ENCODE measurements at regions not wholly inside any gene's neighbourhood (a gene's known extent, or its start where the extent isn't known, plus 50 kb on each side); places are given as distances from the start of the nearest gene placed in this dataset.
"Not testable (repeated sequence)": the region's sequence is repeated elsewhere in the genome, so short reads cannot be mapped to it uniquely, and the experiment has no call there.

- no peak for ATAC-seq
- Mint-ChIP-seq H3K27me3 (no peaks in the 10 kb centered on the region), H3K27ac (no peak overlapping the region), H3K4me1 (no peaks in the 10 kb centered on the region), H3K4me3 (no peak overlapping the region), H3K36me3 (ENCODE audit: low read depth) (no peaks in the 10 kb centered on the region)
- no peak for DNase-seq
- H3K9me3 ChIP-seq (ENCODE audit: control insufficient read depth, low read length, poor library complexity, severe bottlenecking) = no peaks in the 10 kb centered on the region
These were observed 360.5 kb upstream of the NT5C1B start for GRCh38 chr2:18949871-18950270.

- H3K27ac Mint-ChIP-seq = no peak overlapping the region
- no peaks in the 10 kb centered on the region for H3K36me3 Mint-ChIP-seq (ENCODE audit: low read depth)
- no peaks in the 10 kb centered on the region for H3K9me3 ChIP-seq (ENCODE audit: control insufficient read depth, low read length, poor library complexity, severe bottlenecking)
- ATAC-seq (no peak), DNase-seq (no peak)
- H3K27me3 Mint-ChIP-seq = no peaks in the 10 kb centered on the region
- H3K4me1 Mint-ChIP-seq = no peaks in the 10 kb centered on the region
- no peak overlapping the region for H3K4me3 Mint-ChIP-seq
These were observed 350.8 kb upstream of the NT5C1B start for GRCh38 chr2:18940184-18940583.

- not testable (repeated sequence) for DNase-seq; H3K4me3 Mint-ChIP-seq; H3K4me1 Mint-ChIP-seq; H3K36me3 Mint-ChIP-seq (ENCODE audit: low read depth); H3K9me3 ChIP-seq (ENCODE audit: control insufficient read depth, low read length, poor library complexity, severe bottlenecking); H3K27me3 Mint-ChIP-seq; ATAC-seq; H3K27ac Mint-ChIP-seq
These were observed 350.4 kb upstream of the NT5C1B start for GRCh38 chr2:18939740-18940139.

- no peak for DNase-seq
- Mint-ChIP-seq H3K4me3 (no peak overlapping the region), H3K36me3 (ENCODE audit: low read depth) (no peaks in the 10 kb centered on the region), H3K4me1 (no peaks in the 10 kb centered on the region), H3K27ac (no peak overlapping the region), H3K27me3 (no peaks in the 10 kb centered on the region)
- no peaks in the 10 kb centered on the region for H3K9me3 ChIP-seq (ENCODE audit: control insufficient read depth, low read length, poor library complexity, severe bottlenecking)
- ATAC-seq = no peak
These were observed 345.5 kb upstream of the NT5C1B start for GRCh38 chr2:18934886-18935285.

GRCh38 chr2:18932853-18933252, 343.5 kb upstream of the NT5C1B start:
- DNase-seq = no peak
- no peaks in the 10 kb centered on the region for H3K9me3 ChIP-seq (ENCODE audit: control insufficient read depth, low read length, poor library complexity, severe bottlenecking)
- Mint-ChIP-seq H3K36me3 (ENCODE audit: low read depth) (peaks cover 2% of the 10 kb centered on the region), H3K4me3 (no peak overlapping the region), H3K27me3 (no peaks in the 10 kb centered on the region), H3K27ac (no peak overlapping the region), H3K4me1 (no peaks in the 10 kb centered on the region)
- no peak for ATAC-seq

- Mint-ChIP-seq H3K27me3 (no peaks in the 10 kb centered on the region), H3K4me3 (no peak overlapping the region), H3K36me3 (ENCODE audit: low read depth) (peaks cover 2% of the 10 kb centered on the region), H3K27ac (no peak overlapping the region), H3K4me1 (no peaks in the 10 kb centered on the region)
- no peaks in the 10 kb centered on the region for H3K9me3 ChIP-seq (ENCODE audit: control insufficient read depth, low read length, poor library complexity, severe bottlenecking)
- DNase-seq = no peak
- no peak for ATAC-seq
These were observed 341.6 kb upstream of the NT5C1B start for GRCh38 chr2:18930971-18931370.

GRCh38 chr2:18927525-18928232, 338.3 kb upstream of the NT5C1B start:
- ATAC-seq (no peak), DNase-seq (no peak)
- Mint-ChIP-seq H3K4me1 (no peaks in the 10 kb centered on the region), H3K36me3 (ENCODE audit: low read depth) (peaks cover 2% of the 10 kb centered on the region), H3K4me3 (no peak overlapping the region), H3K27me3 (no peaks in the 10 kb centered on the region), H3K27ac (no peak overlapping the region)
- no peaks in the 10 kb centered on the region for H3K9me3 ChIP-seq (ENCODE audit: control insufficient read depth, low read length, poor library complexity, severe bottlenecking)

GRCh38 chr2:18926631-18927524, 337.5 kb upstream of the NT5C1B start:
- Mint-ChIP-seq H3K36me3 (ENCODE audit: low read depth) (peaks cover 4% of the 10 kb centered on the region), H3K27me3 (no peaks in the 10 kb centered on the region), H3K4me3 (no peak overlapping the region), H3K4me1 (no peaks in the 10 kb centered on the region), H3K27ac (no peak overlapping the region)
- no peak for ATAC-seq
- no peaks in the 10 kb centered on the region for H3K9me3 ChIP-seq (ENCODE audit: control insufficient read depth, low read length, poor library complexity, severe bottlenecking)
- DNase-seq = no peak

GRCh38 chr2:18925296-18925695, 335.9 kb upstream of the NT5C1B start:
- DNase-seq = no peak
- H3K4me1 Mint-ChIP-seq = no peaks in the 10 kb centered on the region
- peaks cover 5% of the 10 kb centered on the region for H3K36me3 Mint-ChIP-seq (ENCODE audit: low read depth)
- H3K27me3 Mint-ChIP-seq = no peaks in the 10 kb centered on the region
- ATAC-seq = no peak
- no peak overlapping the region for H3K27ac Mint-ChIP-seq
- no peaks in the 10 kb centered on the region for H3K9me3 ChIP-seq (ENCODE audit: control insufficient read depth, low read length, poor library complexity, severe bottlenecking)
- no peak overlapping the region for H3K4me3 Mint-ChIP-seq

- H3K9me3 ChIP-seq (ENCODE audit: control insufficient read depth, low read length, poor library complexity, severe bottlenecking) = no peaks in the 10 kb centered on the region
- H3K4me3 Mint-ChIP-seq = no peak overlapping the region
- ATAC-seq (no peak), DNase-seq (no peak)
- H3K36me3 Mint-ChIP-seq (ENCODE audit: low read depth) = peaks cover 5% of the 10 kb centered on the region
- no peaks in the 10 kb centered on the region for H3K27me3 Mint-ChIP-seq
- no peaks in the 10 kb centered on the region for H3K4me1 Mint-ChIP-seq
- no peak overlapping the region for H3K27ac Mint-ChIP-seq
These were observed 335.5 kb upstream of the NT5C1B start for GRCh38 chr2:18924886-18925285.

- no peaks in the 10 kb centered on the region for H3K4me1 Mint-ChIP-seq
- peaks cover 5% of the 10 kb centered on the region for H3K36me3 Mint-ChIP-seq (ENCODE audit: low read depth)
- H3K9me3 ChIP-seq (ENCODE audit: control insufficient read depth, low read length, poor library complexity, severe bottlenecking) = no peaks in the 10 kb centered on the region
- no peak for DNase-seq
- no peak overlapping the region for H3K27ac Mint-ChIP-seq
- no peak overlapping the region for H3K4me3 Mint-ChIP-seq
- no peaks in the 10 kb centered on the region for H3K27me3 Mint-ChIP-seq
- ATAC-seq = no peak
These were observed 335.0 kb upstream of the NT5C1B start for GRCh38 chr2:18924386-18924785.

GRCh38 chr2:18922276-18922675, 332.9 kb upstream of the NT5C1B start:
- ATAC-seq (no peak), DNase-seq (no peak)
- Mint-ChIP-seq H3K27ac (no peak overlapping the region), H3K4me3 (no peak overlapping the region), H3K36me3 (ENCODE audit: low read depth) (peaks cover 2% of the 10 kb centered on the region), H3K4me1 (no peaks in the 10 kb centered on the region), H3K27me3 (no peaks in the 10 kb centered on the region)
- H3K9me3 ChIP-seq (ENCODE audit: control insufficient read depth, low read length, poor library complexity, severe bottlenecking) = no peaks in the 10 kb centered on the region

- Mint-ChIP-seq H3K4me1 (no peaks in the 10 kb centered on the region), H3K27ac (no peak overlapping the region), H3K36me3 (ENCODE audit: low read depth) (peaks cover 2% of the 10 kb centered on the region), H3K4me3 (no peak overlapping the region), H3K27me3 (no peaks in the 10 kb centered on the region)
- no peaks in the 10 kb centered on the region for H3K9me3 ChIP-seq (ENCODE audit: control insufficient read depth, low read length, poor library complexity, severe bottlenecking)
- ATAC-seq (no peak), DNase-seq (no peak)
These were observed 328.9 kb upstream of the NT5C1B start for GRCh38 chr2:18918280-18918679.

GRCh38 chr2:18915227-18915626, 325.9 kb upstream of the NT5C1B start:
- no peak overlapping the region for H3K27ac Mint-ChIP-seq
- no peak for DNase-seq
- H3K4me1 Mint-ChIP-seq = no peaks in the 10 kb centered on the region
- H3K4me3 Mint-ChIP-seq = no peak overlapping the region
- H3K27me3 Mint-ChIP-seq = no peaks in the 10 kb centered on the region
- no peaks in the 10 kb centered on the region for H3K9me3 ChIP-seq (ENCODE audit: control insufficient read depth, low read length, poor library complexity, severe bottlenecking)
- H3K36me3 Mint-ChIP-seq (ENCODE audit: low read depth) = no peaks in the 10 kb centered on the region
- no peak for ATAC-seq
